Right kidney (tissue), 1 donor: ENCODE measurements at regions not wholly inside any gene's neighbourhood (a gene's known extent, or its start where the extent isn't known, plus 50 kb on each side); places are given as distances from the start of the nearest gene placed in this dataset.
"Not testable (repeated sequence)": the region's sequence is repeated elsewhere in the genome, so short reads cannot be mapped to it uniquely, and the experiment has no call there.

ENCODE experiments used
- DNase-seq: peaks from one replicate; pipeline ENCODE4 v3.0.0-alpha.2; 2016

DNA sequence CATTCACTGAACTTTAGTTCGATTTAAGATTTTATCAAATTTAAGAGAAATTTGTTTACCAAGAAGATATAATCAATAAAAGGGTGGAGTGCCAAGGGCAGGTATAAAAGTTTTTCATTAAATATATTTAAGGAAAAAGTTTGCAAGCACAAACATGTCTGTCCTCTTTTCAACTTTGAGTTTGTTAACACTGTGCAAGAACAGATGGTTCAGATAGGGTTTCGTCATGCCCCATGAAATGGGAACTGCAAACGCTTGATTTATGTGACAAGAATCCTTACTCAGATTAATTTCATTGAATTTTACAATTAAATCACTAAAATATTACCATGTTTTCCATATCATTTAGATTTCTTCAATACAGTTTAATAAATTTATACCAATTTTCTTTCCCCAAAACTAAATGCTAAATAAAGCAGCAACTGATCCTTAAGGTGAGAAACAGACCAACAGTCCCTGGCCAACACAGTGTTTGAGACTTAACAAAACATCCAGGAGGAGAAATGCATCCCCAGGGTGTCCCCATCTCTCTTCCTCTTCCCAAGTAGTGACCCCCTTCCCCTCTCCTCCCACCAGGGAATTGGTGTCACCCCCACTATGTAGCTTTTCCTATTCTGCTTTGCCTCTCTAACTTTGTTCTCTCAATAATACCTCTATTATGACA, 292.9 kb downstream of the LTN1 start:
- no peak for DNase-seq

DNA sequence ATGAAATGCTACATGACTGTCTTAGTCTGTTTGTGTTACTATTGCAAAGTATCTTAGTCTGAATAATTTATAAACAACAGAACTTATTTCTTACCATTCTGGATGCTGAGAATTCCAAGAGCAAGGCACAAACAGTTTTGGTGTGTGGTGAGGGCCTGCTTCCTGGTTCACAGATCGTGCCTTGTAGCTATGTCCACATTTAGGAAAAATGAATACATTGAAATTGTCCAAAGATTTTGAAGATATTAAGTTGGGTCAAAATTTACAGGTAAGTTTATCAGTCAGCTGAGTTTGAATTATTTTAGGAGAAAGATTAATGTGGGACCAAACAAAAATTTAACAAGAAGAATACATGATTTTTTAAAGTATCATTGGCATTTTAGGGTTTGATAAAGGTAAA, 293.5 kb downstream of the LTN1 start:
- DNase-seq = no peak

DNA sequence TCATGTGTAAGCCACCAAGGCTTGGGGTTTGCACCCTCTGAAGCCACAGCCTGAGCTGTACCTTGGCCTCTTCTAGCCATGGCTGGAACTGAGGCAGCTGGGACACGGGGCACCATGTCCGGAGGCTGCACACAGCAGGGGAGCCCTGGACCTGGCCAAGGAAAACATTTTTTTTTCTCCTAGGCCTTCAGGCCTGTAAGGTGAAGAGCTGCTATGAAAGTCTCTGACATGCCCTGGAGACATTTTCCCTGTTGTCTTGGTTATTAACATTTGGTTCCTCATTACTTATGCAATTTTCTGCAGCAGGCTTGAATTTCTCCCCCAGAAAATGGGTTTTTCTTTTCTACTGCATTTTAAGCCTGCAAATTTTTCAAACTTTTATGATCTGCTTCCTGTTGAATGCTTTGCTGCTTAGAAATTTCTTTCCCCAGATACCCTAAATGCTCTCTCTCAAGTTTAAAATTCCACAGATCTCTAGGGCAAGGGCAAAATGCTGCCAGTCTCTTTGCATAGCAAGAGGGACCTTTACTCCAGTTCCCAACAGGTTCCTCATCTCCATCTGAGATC, 295.8 kb downstream of the LTN1 start:
- DNase-seq = no peak

DNA sequence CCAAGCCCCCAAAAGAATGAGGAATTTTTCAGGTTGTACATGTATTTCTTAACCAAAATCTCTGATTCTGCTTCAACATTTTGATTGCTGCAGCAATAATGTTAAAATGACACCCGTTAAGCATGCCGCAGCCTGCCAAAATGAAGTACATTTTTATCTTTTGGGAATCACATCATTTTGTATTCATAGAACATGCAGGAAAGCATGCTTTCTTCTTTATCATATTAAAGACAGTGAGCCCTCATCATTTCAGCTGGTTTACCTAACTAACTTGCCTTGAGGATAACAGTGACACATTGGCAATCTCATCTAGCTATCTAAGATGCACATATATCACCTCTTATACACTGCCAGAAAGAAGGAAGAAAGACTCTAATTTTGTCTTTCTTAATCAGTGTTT, 299.2 kb downstream of the LTN1 start:
- DNase-seq = no peak

DNA sequence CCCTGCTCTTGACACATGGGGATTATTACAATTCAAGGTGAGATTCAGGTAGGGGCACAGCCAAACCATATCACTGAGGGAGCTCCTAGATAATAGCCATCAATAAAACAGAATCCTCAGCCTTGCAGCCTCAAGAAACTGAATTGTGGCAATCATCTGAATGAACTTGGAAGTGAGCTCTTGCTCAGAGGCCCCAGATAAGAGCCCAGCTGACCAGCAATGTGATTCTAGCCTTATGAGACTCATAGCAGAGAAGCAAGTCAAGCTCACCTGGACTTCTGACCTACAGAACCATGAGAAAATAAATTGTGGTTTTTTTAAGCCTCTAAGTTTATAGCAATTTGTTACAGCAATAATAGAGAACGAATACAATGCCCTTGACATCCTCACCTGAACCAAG, 302.5 kb downstream of the LTN1 start:
- no peak for DNase-seq

DNA sequence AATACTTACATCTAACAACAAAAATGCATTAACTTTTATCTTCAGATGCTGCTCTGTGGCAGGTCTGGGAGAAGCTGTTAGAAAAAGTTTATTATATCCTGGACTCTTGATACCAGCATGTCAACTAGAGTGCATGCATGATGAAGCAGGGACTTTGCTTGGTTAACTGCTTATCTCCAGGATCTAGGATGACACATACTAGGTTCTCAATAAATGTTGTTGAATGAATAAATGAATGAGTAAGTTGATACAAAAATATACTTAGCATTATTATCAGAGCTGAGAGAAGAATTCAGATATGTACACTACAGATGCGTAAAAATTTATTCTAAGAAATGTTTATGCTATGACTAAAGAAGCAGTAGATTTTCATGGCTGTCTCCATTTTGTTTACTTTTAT, 304.3 kb downstream of the LTN1 start:
- no peak for DNase-seq

DNA sequence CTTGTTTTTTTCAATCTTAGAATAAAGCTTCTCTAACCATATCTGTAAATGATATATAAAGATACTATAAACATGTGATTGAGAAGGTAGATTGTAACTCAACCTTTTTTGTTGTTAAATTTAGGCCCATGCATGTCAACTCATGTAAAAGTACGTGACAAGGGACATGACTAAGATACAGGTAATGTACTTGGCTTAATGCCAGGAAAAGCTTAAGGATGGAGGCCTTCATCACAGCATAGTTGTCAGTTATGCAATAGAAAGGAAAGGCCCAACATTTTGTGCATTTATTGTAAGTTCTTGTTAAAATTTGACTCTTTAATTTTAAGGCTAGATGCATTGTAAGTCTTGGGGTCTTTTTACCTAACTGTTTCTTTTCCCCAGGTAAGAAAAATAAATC, 305.1 kb downstream of the LTN1 start:
- DNase-seq = no peak

DNA sequence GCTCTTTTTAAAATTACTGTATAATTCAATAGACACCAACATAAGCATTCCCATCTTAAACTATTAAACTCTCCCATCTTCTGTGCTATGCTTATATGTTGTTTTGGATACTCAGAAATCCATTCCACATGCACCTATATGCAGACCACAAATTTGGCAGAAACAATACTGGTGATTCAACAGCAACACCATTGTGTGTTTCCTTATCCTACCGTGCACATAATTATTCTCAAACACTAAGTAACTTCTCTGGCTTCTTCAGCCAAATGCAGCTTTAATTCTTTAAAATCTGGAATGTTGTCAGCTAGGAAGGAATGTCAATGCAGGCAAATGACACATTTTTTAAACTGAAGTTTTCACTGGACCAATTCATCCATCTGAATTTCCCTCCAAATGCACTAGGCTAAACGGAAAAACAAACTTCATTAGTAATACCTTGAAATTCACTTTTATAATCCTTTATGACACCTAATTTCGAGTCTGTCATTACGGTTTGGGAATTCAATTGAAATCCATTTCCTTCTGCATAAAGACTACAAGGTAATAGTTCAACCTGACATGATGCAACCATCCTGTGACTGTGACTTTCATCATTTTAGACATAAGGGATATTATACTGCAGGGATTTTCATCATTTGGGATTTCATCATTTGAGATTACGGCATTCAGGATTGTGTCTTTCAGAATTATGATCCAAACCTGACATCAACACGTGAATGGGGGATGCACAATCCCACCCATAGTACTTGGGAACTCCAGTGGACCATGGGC, 308.5 kb downstream of the LTN1 start:
- no peak for DNase-seq

DNA sequence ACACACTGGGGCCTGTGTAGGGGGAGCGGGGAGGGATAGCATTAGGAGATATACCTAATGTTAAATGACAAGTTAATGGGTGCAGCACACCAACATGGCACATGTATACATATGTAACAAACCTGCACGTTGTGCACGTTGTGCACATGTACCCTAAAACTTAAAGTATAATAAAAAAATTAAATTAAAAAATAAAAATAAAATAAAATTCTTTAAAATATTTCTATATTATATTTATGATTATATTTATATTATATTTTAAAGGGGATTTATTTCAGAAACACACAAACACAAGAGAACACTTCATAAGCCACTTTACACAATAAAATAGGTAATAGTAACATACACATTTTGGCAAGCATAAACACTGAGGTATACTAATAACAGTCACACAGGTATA, 309.8 kb downstream of the LTN1 start:
- DNase-seq = not testable (repeated sequence)

DNA sequence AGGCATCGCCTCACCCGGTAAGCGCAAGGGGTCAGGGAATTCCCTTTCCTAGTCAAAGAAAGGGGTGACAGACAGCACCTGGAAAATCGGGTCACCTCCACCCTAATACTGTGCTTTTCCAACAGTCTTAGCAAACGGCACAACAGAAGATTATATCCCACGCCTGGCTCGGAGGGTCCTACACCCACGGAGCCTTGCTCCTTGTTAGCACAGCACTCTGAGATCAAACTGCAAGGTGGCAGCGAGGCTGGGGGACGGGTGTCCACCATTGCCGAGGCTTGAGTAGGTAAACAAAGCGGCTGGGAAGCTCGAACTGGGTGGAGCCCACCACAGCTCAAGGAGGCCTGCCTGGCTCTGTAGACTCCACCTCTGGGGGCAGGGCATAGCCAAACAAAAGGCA, 315.6 kb downstream of the LTN1 start:
- DNase-seq = not testable (repeated sequence)

DNA sequence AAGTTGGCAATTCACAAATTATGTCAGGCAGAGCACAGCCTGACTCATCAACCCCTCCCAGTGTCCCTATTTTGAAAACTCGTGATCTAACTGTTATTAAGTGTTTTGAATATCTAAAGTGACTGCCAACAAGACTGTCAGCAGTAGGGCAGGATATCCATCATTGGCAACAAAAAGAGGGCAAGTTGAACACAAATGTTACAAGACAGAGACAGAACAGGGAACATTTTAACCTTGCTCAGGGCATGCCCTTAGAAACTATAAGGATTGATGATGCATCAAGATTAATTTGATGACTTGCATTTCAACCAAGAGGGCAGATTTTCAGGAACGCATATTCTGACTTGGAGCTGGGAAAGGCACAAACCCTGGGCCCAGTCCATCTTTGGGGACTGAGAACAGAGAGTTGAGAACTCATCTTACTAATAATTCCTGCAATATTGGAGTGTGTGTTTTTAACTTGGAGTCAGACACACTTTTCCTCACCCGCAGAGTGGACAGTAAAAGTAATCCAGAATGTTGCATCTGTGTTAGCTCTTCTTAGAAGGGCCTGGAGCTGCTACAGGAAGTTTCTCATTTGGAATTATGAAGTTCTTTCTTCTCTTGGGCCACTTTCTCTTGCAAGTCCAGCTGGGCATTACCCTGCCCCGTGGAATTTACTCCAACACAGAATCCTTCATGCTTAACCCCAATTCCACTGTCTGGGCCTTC, 317.2 kb downstream of the LTN1 start:
- no peak for DNase-seq

DNA sequence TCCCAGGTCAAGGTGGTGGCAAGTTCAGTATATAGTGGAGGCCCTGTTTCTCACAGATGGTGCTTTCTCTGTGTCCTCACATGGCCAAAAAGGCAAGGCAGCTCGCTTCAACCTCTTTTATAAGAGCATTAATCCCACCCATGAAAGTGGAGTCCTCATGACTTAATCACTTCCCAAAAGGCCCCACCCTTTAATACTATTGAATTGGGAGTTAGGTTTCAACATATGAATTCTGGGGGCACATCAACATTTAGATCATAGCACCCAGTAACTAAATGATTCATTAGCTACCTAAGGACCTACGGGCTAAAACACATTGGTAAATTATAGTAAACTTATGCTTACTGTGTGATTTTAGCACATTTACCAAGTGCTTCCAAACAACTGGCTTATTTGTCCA, 317.9 kb downstream of the LTN1 start:
- DNase-seq = no peak

DNA sequence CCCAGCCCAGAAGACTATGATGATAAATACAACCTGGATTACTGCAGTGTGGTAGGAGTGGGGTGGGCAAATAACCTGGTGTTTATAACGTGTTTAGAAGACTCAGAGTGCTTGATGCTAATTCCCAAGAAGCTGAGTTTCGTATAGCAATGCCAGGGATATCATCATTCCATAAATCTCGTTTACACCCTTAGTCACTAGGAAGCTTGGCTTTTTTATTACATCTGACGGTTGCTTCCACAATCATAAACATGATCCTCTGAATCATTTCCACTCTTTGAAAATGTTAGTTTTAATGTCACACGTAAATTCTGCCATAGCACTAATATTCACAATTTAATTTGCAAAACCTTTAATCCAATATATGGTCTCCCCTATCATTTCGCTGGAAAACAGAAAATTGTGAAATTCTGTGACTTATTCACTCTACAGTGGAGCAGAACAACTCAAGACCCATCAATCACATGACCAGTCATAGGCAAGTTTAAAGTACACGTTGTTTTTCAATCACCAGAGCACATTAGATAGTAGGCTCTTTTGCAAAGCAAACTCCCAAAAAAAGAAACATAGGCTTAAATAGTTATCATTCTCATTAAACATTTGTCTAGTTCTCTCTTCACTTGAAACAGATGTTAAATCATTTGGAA, 321.0 kb downstream of the LTN1 start:
- DNase-seq = no peak

DNA sequence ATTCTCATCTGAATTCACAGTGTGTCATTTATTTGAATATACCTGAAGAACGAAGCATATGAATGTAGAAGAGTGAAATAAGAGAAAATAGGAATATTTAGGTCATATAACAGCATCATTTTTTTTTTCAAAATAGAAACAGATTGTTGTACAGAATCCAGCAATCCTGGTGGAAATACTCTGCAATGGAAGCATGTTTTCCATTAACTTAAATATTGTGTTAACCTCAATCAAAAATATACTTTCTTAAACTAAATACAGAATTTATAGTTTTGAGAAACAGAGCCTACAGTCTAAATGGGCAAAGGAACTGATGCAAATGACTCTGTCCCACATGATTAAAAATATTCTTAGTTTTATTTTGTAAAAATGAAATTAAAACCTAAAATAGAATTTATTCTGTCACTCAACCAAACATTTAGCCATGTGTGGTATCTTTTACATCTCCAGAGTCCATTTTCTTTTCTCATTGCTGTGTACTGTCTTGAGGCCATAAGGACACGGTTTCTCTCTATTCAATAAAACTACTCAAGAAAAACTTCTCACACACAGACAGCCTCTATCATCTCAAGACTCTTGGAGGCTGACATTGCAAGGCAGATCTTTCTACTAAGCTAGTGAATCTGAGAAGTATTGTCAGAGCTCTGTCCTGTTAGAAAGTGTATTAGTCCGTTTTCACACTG, 322.6 kb downstream of the LTN1 start:
- DNase-seq = no peak

DNA sequence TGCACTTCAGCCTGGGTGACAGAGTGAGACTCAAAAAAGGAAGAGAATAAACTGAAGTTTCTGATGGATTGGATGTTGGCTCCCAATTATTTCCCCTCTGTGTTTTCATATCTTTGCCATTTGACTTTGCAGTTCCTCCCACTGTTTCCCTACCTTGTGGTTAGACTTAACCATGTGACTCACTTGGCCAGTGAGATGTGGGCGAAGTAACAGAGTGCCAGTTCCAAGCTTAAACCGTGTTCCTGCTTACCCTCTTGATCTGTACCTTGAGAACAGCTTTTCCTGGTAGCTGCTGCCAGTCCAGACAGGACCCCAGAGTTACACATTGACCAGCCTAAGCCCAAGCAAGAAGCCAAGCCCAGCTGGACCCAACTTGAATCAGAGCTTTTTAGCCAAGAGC, 323.4 kb downstream of the LTN1 start:
- DNase-seq = no peak

DNA sequence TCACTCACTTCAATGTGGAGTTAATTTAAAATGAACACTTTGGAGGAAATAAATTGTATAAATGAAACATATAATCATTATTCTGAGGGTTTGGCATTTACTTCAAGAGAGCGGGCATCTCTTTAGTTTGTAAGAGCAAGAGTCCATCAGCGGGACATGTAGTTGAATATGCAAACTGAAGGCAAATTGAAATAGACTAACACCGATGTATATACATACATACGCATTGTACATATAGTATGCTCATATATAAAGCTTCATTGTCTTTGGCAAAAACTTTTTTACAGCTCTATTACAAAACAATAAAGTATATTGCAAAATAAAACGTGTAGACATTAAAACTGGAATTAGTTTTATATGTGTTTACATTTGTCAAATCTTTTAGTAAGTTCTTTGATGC, 328.9 kb downstream of the LTN1 start:
- DNase-seq = no peak

DNA sequence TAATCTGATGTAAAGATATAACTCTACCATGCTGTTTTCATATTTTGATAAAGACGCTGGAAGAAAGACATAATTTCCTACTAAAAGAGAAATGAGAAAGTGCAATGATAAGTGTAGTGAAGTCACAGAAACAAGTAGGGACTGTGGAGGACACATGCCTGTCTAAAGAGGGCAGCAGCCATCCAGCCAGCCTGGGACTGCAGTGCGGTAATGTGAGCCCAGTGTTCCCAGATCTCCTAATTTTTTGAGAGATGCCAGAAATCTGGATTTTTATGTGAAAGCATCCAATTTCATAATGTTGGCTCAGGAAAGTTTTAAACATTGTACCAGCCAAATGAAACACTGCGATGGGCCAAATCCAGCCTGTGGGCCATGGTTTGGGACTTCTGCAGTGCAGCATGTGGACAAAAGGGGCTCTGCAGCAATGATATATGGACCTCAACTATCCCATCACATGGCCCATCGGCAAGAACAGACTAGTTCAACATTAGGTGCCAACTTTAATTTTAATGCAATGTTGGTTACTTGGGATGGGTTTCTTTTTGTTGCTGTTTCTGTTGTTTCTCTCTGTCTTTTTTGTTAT, 329.5 kb downstream of the LTN1 start:
- no peak for DNase-seq

DNA sequence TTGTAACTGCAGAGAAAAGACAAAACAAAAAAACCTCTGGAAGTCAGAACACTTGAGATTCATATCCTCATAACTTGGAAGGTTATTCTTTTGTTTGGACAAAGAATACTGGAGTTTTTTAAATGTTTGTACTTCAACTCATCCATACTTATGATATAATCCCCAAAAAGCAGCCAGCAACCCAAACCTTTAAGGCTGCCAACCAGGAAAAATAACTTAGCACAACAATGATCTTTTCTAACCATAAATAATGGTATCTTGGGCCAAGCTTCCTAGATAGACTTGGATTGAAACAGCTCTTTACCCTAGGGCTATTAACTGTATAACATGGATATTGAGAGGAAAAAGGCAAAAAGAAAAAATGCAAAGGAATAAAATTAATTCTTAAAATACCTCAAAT, 335.1 kb downstream of the LTN1 start:
- no peak for DNase-seq

DNA sequence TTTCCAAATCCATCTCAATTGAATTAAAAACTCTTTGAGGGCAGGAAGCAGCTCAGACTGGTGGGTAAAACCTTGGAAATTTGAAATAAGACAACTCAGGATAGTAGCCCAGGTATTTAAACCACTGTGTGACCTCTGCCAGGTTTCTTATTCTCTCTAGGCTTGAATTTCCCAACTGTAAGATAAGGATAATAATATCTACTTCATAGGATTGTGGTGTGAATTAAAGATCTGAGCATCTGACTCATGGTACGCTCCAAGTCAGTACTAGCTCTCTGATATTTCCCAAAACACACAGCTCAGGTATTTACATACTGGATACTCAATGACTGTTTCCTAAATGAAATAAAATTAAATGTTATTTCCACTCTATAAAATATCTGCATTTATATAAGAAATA, 337.2 kb downstream of the LTN1 start:
- DNase-seq = no peak

DNA sequence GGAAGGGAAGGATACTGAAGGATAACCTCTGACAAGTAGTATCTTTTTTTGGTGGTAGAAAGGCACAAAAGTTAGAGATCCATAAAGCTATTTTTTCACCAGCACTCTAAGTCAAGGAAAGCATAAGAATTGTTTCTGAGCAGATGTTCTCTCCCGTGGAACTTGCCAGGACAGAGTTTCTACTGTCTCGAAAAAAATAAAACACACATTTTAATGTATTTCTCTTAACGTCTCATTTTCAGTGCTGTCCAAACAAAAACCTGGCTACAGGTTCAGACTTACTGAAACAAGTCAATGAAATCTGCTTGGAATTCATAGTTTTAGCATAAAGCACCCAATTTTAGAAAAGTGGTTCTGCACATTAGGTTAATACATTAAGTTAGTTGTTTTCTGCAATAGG, 338.3 kb downstream of the LTN1 start:
- no peak for DNase-seq

DNA sequence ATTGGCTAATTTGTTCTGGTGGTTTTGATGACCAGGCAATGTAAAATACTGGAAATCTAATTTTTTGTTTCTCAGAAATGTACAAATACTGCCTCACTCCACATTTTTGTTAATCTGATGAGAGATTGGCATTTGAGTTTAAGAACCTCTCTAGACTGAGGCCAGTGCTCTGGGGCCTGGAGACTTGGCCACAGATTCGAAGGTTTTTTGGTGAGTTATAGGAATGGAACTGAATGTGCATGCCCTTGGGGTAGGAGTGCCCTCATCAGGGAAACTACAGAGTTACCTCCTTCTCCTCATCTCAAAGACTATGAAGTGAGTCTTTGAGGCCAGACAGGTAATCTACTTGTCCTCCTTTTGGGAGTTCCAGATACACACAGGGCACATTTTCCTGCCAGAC, 347.9 kb downstream of the LTN1 start:
- DNase-seq = no peak

DNA sequence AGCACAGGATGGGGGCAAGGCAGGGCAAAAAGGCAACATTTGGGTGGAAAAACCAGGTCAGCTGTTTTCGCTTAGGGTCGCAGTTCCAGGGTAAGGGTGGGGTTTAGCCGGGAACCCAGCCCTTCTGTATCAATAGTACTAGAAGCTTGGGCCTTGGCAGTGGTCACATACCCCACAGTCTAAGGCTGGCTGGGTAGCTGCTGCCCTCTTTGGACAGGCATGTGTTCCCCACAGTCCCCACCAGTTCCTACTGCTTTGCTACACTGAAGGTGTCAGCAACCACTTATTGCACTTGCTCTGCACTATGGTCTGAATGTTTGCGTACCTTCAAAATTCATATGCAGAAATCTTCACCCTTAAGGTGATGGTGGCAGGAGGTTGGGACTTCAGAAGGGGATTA, 349.8 kb downstream of the LTN1 start:
- no peak for DNase-seq
